ENCODE measurements at regions not wholly inside any gene's neighbourhood (a gene's known extent, or its start where the extent isn't known, plus 50 kb on each side); places are given as distances from the start of the nearest gene placed in this dataset.

- Histone ChIP-seq H3K9ac (no peak overlapping the region), H2AFZ (ENCODE audit: low read depth) (no peak overlapping the region), H4K20me1 (ENCODE audit: insufficient read depth) (no peaks in the 10 kb centered on the region), H3K4me2 (no peak overlapping the region), H3K36me3 (ENCODE audit: insufficient read depth) (no peaks in the 10 kb centered on the region), H3K4me3 (IDR thresholded peaks at IDR 0.05; ENCODE audit: insufficient read depth, low read depth, low read length) (no peak overlapping the region), H3K4me1 (ENCODE audit: low read depth, poor library complexity, severe bottlenecking) (no peaks in the 10 kb centered on the region), H3K27me3 (ENCODE audit: insufficient read depth, low read depth) (no peaks in the 10 kb centered on the region), H3K27ac (no peak overlapping the region), H3K79me2 (ENCODE audit: insufficient read depth, low read depth) (no peaks in the 10 kb centered on the region)
- peak; percentile 51 for TF ChIP-seq CTCF (conservative IDR thresholded peaks at IDR 0.05; ENCODE audit: low read depth, low read length)
Observed at GRCh38 chr9:4923580-4924544, 61.2 kb upstream of the JAK2 start.

- Histone ChIP-seq H3K79me2 (ENCODE audit: insufficient read depth, low read depth) (no peaks in the 10 kb centered on the region), H3K36me3 (ENCODE audit: insufficient read depth) (no peaks in the 10 kb centered on the region), H3K27ac (no peak overlapping the region), H3K4me2 (no peak overlapping the region), H3K27me3 (ENCODE audit: insufficient read depth, low read depth) (no peaks in the 10 kb centered on the region), H3K4me1 (ENCODE audit: low read depth, poor library complexity, severe bottlenecking) (no peaks in the 10 kb centered on the region), H3K9ac (no peak overlapping the region), H3K4me3 (IDR thresholded peaks at IDR 0.05; ENCODE audit: insufficient read depth, low read depth, low read length) (no peak overlapping the region), H2AFZ (ENCODE audit: low read depth) (no peak overlapping the region), H4K20me1 (ENCODE audit: insufficient read depth) (no peaks in the 10 kb centered on the region)
- TF ChIP-seq CTCF (conservative IDR thresholded peaks at IDR 0.05; ENCODE audit: low read depth, low read length), result no peak
Observed at GRCh38 chr9:4926239-4926638, 58.8 kb upstream of the JAK2 start.

DNA sequence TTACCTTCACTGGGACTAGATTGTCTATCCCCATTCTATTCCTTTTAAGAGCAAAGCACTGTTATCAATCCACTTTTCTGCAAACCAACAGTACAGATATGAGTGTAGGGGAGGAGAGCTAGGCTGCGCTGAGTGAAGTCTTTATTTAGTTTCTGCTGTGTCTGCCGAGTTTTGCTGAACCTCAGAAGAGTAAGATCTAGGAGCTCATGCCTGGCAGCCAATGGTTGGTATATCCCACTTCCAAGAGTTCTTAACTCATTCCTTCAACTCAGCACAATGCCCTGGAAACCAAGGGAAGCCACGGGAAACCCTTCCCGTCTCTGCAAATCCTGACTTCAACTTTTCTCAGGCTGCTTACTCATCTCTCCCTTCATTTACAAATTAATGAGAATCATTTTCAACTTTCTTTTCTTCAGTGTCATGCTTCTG lies 58.0 kb upstream of the JAK2 start:
- Histone ChIP-seq H3K4me3 (IDR thresholded peaks at IDR 0.05; ENCODE audit: insufficient read depth, low read depth, low read length) (no peak overlapping the region), H3K27ac (no peak overlapping the region), H2AFZ (ENCODE audit: low read depth) (no peak overlapping the region), H3K36me3 (ENCODE audit: insufficient read depth) (no peaks in the 10 kb centered on the region), H4K20me1 (ENCODE audit: insufficient read depth) (no peaks in the 10 kb centered on the region), H3K79me2 (ENCODE audit: insufficient read depth, low read depth) (no peaks in the 10 kb centered on the region), H3K4me1 (ENCODE audit: low read depth, poor library complexity, severe bottlenecking) (no peaks in the 10 kb centered on the region), H3K9ac (no peak overlapping the region), H3K4me2 (no peak overlapping the region), H3K27me3 (ENCODE audit: insufficient read depth, low read depth) (no peaks in the 10 kb centered on the region)
- no peak for TF ChIP-seq CTCF (conservative IDR thresholded peaks at IDR 0.05; ENCODE audit: low read depth, low read length)

DNA sequence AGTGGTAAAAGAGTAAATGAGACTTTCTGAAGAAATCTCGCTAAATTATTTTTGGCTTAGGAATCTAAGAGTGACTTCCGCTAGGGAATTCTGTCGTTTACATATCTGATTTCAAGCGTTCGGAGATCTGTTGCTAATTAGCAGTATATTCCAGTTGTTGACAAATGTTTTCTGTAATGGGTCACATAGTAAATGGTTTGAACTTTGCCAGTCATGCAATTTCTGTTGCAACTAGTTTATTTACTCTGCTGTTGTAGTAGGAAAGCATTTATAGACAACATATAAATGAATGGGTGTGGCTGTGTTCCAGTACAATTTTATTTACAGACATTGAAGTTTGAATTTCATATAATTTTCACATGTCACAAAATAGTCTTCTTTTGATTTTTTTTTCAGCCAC lies 57.4 kb upstream of the JAK2 start:
- Histone ChIP-seq H3K79me2 (ENCODE audit: insufficient read depth, low read depth) (no peaks in the 10 kb centered on the region), H2AFZ (ENCODE audit: low read depth) (no peak overlapping the region), H3K9ac (no peak overlapping the region), H3K4me3 (IDR thresholded peaks at IDR 0.05; ENCODE audit: insufficient read depth, low read depth, low read length) (no peak overlapping the region), H4K20me1 (ENCODE audit: insufficient read depth) (no peaks in the 10 kb centered on the region), H3K36me3 (ENCODE audit: insufficient read depth) (no peaks in the 10 kb centered on the region), H3K4me1 (ENCODE audit: low read depth, poor library complexity, severe bottlenecking) (no peaks in the 10 kb centered on the region), H3K27me3 (ENCODE audit: insufficient read depth, low read depth) (no peaks in the 10 kb centered on the region), H3K4me2 (no peak overlapping the region), H3K27ac (no peak overlapping the region)
- no peak for TF ChIP-seq CTCF (conservative IDR thresholded peaks at IDR 0.05; ENCODE audit: low read depth, low read length)

All from KMS-11 (cell line).